GM12873 (cell line): ENCODE measurements at regions not wholly inside any gene's neighbourhood (a gene's known extent, or its start where the extent isn't known, plus 50 kb on each side); places are given as distances from the start of the nearest gene placed in this dataset.

Experiments used
- CTCF ChIP-seq: IDR thresholded peaks from 2 replicates; pipeline ENCODE4 v1.5.1; 2012; ENCODE audit warnings: low read depth, mild to moderate bottlenecking, moderate library complexity, low read length, control low read depth; ENCODE audit not compliant: insufficient read depth; ENCODE audit errors: missing control alignments

- no peak for TF ChIP-seq CTCF
Observed at GRCh38 chr6:14757418-14757817, 488.5 kb upstream of the JARID2 start.

- no peak for TF ChIP-seq CTCF
Observed at GRCh38 chr6:14758421-14759081, 487.3 kb upstream of the JARID2 start.

GRCh38 chr6:14759976-14760672, 485.7 kb upstream of the JARID2 start:
- no peak for TF ChIP-seq CTCF

- TF ChIP-seq CTCF, result no peak
Observed at GRCh38 chr6:14762077-14762476, 483.8 kb upstream of the JARID2 start.

- TF ChIP-seq CTCF, result no peak
Observed at GRCh38 chr6:14763139-14763538, 482.7 kb upstream of the JARID2 start.

GRCh38 chr6:14763616-14764015, 482.3 kb upstream of the JARID2 start:
- no peak for TF ChIP-seq CTCF

- no peak for TF ChIP-seq CTCF
Observed at GRCh38 chr6:14765106-14765505, 480.8 kb upstream of the JARID2 start.
